ENCODE measurements at regions not wholly inside any gene's neighbourhood (a gene's known extent, or its start where the extent isn't known, plus 50 kb on each side); places are given as distances from the start of the nearest gene placed in this dataset.

DNA sequence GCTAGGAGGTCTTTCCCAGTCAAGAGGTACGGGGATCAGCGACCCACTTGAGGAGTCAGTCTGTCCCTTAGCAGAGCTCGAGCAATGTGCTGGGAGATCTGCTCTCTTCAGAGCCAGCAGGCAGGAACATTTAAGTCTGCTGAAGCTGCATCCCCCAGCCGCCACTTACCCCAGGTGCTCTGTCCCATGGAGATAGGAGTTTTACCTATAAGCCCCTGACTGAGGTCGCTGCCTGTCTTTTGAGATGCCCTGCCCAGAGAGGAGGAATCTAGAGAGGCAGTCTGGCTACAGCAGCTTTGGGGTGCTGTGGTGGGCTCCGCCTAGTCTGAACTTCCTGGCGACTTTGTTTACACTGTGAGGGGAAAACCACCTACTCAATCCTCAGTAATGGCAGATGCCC lies 874.9 kb upstream of the FLRT2 start:
- TF ChIP-seq TAF1 (IDR thresholded peaks at IDR 0.05; ENCODE audit: low read depth, low read length) (no peak), POLR2A (IDR thresholded peaks at IDR 0.05; ENCODE audit: low read depth, low read length) (no peak)

Measured in GM12891 (cell line).